DMS53 treated with DMSO at 0.1 percent for 48 hours (cell line): ENCODE measurements at regions not wholly inside any gene's neighbourhood (a gene's known extent, or its start where the extent isn't known, plus 50 kb on each side); places are given as distances from the start of the nearest gene placed in this dataset.

Experiments used
- DNase-seq: peaks from one replicate; lab custom pipeline; 2025; ENCODE audit not compliant: unreplicated experiment; lab: John Stamatoyannopoulos, UW

DNA sequence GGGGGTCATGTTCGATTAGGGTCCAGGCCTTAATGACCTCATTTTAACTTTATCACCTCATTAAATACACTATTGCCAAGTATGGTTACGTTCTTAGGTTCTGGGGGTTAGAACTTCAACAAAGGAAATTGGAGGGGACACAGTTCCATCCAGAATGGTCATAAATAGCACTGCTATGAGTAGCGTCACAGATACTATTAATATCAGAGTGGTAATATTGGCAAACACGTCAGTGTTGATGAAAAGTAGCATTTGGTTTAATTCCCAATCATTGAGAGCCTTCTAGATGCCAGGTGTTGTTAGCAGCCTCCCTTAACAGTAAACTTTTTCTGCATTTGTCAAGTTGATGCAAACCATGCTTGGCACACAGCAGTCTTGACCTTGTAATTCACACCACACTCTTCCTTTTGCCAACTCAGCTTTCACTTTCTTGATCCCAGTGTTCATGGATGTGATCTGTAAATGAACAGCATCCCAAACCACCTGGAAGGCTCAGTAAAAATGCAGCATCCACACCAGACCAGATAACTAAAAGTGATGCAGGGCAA lies 912.5 kb upstream of the TENM3 start:
- DNase-seq, result no peak

DNA sequence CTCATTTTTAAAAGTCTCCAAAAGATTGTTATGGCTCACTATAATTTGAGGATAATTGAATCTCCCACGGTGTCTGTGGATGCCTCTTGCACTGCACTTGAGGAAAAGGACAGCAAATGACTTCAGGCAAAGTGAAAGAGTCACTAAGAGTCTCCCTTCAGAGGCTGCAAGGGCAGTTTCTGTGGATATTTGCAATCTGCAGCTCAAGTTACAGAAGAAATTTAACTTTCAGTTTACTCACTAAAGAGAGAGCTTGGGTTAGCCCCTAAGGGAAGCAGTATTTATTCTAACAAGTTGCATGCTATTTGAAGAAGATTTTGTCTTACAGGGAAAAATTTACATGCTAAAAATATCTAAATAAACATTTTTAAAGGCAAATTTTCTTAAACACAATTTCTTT lies 912.0 kb upstream of the TENM3 start:
- DNase-seq, result no peak

DNA sequence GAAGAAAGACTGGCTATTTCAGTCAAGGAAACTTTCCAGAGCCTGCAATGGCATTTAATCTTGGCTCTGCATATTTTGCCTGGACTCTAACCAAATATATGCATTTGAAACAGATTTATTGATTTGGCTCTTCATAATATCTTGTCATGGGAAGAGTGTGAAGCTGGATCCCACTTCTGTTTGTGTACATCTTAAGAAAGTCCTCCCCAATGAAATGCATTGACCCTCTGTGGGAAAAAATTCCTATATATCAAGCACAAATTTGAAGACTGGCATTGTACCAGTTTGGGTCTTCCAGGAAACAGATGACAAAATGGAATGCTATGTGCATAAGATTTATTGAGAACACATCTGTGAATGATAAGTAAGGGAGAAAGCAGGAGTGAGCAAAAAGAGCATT lies 897.3 kb upstream of the TENM3 start:
- DNase-seq, result no peak

DNA sequence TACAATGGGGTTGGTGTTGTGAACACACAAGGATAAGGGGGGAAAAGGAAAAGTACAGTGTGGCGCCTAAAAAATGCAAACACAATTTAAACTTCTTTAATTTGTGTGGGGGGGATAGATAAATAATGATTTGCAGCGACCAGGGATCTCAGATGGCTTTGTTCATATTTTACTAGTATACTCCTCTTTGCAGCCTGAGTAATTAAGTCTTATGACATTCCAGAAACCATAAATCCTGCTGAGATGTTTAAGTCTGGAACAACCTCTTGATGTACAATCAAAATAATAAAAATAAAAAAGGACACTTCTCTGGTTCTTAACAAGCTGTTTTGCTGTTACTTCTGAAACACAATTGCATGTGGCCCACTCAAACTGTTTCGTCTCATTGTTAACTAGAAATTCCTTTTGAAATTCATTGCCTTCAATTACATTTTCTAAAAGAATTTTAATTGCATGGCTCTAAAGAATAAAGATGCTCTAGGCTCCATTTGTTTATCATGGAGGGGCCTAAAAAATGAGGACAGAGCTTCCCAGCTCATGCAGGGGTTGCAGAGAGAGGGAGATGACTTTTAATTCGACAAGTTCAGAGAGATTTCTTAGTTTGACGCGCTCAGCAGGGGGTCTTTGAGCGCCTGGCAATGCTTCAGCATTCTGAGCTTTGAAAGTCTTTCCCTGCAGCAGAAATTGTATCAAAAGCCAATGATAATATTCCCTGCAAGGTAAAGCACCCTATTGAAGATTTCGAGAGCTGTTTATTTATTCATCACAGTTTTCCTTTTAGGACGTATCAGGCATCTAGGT lies 892.4 kb upstream of the TENM3 start:
- no peak for DNase-seq

DNA sequence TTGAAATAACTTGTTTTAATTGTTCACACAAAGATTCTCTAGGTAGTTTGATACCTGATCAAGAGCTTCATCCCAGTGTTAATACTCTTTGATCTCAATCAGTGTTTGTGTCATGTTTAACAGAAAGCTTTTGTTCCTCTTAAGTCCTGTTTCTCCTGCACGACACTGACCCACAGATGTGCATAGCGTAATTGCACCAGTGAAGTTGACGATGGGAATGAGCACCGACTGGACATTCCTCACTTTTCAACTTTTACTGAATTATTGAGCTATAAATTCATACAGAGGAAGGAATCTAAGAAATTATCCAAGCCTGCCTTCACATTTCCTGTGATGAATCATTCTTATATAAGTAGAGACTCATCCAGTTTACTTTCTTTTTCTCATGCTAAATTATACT lies 878.7 kb upstream of the TENM3 start:
- DNase-seq, result no peak

DNA sequence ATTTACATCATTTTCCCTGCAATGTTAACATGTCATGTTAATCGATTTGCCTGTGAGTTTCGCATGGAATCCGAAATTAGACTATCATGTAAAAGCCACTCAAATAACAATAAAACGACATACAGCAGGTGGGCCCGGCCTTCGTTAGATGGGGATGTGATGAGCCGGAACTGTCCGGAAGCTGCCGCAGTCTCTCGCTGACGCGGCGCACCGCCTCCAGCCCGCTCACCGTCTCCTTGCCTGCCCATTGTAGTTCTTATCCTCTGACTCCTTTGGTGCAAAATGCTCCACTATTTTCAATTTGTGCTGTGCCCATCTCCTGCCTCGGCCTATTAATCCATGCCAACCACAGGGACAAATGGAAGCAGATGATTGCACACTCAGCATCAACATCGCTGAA lies 877.5 kb upstream of the TENM3 start:
- no peak for DNase-seq

DNA sequence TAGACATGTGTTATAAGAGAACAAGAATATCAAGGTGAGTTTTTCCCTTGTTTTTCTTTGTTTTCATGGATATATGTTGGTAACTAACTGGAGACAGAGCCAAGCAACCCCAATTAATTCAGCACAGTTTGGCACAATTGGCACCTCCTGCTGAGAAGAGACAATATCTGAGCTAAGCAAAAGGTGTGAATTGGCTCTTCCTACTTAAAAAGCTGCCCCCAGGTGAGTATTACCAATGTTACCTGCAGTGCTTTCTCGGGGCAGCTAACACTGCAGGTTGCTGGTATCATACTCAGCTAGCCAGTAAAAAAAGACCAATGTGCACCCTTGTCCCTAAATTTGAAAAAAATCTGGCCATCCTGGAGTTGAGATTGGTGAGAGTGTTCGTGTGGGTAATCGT lies 871.2 kb upstream of the TENM3 start:
- DNase-seq, result no peak

DNA sequence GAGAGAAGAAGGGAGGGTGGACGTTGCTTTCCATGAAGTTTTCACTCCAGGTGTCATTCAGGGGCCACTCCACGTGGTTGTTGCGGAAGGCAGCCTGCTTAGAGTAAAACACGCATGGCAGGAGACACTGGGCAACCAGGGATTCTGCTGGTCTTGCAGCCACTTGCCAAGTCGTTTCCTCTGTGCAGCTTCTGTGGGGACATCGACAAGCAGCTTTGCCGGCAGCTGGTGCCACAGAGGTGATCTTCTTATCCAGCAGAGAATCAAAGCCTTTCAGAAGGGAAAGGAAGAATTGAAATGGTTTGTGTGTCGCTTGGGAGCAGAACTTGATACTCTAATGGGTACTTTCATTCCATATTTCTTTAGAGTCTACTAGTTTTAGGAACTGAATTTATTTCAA lies 867.1 kb upstream of the TENM3 start:
- DNase-seq, result no peak

DNA sequence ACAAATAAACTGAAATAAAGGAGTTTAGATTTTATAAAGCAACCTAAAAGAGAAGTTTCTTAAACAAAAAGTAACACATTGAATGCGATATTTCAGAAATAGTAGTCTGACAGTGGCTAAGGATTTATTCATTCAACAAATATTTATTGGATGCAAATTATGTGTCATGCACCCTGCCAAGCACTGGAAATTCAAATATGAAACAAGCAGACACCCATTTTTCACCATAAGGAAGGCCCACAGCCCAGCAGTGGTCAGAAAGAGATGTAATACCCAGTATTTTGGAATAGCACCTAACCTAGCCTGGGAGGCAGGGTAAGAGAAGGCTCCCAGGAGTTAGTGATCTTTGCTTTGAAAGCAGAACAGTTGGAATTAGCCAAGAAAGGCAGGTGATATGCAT lies 855.1 kb upstream of the TENM3 start:
- DNase-seq, result no peak

DNA sequence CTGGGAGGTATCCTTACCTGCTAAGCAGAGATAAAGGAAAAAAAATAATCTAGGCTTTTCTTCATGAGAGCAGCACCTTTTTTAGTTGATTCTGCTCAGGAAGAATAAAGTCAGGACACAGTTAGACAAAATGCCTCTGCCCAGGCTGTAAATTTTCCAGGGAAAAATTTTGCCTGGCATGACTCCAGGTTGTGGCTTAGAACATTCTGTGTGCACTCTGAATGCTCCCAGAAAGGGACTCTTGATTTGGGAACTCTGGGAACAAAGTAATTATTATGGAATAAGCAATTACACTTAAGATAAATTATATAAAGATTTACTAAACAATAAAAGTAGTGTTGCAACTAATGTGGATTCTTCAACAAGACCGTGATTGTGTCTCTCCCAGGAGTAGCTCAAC lies 826.2 kb upstream of the TENM3 start:
- no peak for DNase-seq

DNA sequence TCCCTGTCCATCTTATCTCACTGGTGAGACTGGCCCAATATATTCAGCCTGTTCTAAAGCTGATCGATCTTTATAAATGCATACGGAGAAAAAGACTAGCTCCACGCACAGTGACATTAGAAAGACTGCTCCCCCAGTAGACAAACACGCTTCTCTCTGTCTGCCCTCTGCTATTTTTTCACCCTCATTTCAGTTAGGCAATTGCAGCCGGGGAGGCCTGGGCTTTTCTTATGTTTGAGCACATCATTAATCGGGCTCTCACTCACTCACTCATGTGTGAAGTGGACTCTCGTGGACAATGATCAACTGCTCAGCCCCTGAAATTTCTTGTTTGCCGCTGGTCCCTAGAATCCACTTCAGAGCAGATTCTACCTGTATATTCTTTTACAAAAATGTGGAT lies 824.7 kb upstream of the TENM3 start:
- peak; percentile 32 for DNase-seq

DNA sequence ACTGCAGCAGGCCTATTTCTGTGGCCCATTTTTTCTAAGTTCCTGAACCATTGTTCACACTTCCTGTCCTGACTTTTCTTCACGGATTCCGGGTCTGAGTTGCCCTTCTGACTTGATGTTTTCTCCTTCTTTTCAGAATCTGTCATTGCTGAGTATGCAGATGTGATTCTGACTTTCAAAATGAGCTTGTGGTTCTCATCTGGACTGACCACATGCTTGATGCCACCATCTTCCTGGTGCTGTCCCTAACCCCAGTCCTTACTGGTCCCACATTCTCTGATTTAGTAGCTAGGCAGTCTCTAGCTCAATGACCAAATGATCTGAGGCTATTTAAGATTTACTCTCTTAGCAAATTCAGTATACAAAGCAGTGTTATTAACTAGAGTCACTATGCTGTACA lies 822.3 kb upstream of the TENM3 start:
- no peak for DNase-seq

DNA sequence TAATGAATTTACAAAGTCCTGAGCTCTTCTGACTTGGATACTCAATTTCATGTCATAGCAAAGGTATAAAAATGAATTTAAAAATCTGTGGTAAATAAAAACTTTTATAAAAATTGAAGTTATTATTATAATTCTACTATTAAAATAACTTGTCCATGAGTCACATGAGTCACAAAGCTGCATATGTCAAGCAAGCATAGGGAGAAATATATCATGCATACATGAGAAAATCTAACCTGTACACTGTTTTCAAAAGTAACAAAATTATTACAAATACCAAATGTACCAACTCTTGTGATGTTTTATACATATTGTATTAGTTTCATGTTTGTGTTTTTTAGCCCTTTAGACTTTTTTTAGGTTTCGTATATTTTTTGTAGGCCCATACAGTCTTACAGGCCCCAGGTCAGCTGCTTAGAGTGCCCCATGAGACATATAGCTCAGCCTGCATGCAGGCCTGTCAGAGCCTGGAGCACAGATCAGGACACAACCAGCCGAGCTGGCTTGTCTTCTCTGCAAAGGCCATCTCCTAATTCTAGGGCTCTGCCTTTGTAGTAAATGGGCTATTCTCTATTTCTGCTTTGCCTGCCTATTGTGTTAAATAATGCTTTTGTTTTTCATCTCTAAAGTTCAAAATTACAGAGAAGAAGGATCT lies 818.7 kb upstream of the TENM3 start:
- no peak for DNase-seq

DNA sequence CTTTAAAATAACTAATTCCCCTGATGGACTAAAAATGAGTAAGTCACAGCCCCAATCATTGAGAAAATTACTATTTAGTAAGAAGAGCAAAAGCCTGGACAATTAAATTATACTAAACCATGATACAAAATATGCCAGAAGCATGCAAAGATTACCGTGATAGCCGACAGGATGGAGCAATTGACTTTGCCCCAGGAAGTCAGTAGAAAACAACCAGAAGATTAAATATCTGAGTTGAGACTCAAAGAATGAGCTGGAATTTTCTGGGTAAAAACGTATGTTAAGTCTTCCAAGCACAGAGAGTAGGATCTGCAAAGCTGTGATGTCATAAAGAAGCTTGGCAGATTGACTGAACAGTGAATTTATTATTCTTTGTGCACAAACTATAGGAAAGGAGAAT lies 816.1 kb upstream of the TENM3 start:
- DNase-seq, result no peak

DNA sequence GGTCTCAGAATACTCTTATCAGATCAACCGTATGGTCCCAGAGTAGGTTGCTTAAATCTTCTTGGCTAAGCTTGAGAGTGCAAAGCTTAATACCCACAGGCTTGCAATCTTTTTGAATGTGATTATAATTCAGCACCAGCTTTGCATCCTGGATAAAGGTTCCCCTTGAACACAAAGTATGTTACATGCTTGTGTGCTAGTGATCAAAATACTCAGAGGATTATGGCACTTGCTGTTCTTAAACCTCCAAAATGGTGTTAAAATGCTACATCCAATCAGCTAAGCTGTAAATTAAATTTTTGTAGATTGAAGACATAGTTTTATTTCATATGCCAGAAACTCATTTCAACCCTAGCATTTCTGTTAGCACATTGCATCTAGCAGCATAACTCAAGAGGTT lies 812.2 kb upstream of the TENM3 start:
- no peak for DNase-seq

DNA sequence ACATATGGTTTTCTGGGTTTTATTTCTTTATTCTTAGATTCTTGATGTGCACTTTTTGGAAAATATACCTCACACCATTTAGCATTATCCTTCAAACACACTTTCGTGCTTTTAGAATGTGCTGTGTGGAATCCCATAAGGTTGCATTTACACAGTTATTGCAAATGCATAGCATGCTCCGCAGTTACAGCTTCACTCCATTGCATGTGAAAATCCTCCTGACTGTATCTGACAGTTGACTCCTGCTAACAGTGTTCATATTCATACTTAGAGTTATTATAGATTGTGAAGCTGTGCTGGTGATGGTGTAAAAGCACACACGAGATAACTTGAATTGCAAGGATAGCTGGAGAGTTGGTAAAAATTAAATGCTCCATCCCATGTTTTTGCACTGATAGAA lies 811.5 kb upstream of the TENM3 start:
- no peak for DNase-seq

DNA sequence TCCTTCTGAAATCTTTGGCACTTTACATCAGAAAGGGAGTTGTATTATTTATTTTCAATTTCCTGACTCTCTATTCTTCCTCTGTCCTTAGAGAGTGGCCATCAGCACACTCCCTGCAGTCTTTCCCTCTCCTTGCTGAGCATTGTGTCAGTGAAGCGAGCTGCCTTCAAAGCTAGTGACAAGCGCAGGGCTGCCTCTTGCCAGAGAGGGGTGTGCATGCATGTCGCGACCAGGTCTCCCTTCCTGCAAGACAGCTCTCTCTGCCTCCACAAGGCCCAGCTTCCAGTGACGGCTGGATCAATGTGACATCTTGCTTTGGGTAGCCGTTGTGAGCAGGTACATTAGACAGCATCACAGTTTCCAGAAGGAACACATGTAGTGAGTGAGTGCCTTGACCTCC lies 810.9 kb upstream of the TENM3 start:
- no peak for DNase-seq

DNA sequence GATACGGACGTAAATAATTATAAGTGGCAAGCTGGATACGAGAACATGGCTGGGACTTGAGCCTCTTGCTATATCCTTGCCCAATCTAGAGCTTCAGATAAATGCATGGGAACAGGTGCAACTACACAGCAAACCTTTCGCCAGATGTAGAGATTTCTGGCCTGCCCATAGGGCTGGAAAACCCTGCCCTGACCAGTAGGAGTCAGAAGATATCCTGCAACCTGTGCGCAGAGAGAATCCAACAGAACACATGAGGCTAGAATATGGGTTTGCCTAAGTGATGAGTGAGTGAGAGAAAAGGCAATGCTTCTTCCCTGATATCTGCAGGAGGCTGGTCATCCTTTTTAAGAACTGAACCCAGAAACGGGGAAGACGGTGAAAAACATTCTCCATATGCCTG lies 805.3 kb upstream of the TENM3 start:
- no peak for DNase-seq

DNA sequence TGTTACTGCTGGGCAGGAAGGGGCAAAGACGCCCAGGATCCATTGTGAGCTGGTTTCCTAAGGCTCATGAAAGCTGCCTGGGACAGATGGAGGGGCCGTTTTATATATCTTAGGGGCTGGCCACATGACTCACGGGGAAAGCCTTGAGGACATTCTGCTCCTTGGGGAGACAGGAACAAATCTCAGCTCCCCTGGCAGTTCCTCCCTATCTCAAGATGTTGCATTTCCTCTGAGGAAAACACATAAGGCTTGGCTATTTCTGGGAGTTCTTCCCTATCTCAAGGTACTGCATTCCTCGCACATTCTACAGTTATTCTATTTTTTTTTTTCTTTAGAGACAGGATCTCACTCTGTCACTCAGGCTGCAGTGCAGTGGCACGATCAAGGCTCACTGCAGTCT lies 804.6 kb upstream of the TENM3 start:
- DNase-seq, result no peak

DNA sequence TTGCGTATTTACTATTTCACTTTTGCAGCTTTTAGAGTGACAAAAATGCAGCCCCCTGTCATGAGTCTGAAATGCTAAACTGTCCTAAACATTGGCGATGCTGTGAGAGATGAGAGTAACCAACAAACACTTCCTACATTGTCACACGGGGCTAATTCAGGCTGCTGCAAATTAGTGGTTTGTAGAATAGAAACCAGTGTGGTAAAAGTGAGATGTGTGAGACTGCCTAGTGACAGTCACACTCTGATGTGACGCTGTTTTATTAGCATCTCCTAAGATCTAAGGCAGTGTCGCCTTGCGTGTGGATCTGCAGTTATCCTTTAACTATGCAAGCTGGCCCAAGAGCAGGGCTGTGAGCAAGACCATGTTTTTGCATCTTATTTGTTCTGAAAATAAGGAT lies 800.2 kb upstream of the TENM3 start:
- no peak for DNase-seq

DNA sequence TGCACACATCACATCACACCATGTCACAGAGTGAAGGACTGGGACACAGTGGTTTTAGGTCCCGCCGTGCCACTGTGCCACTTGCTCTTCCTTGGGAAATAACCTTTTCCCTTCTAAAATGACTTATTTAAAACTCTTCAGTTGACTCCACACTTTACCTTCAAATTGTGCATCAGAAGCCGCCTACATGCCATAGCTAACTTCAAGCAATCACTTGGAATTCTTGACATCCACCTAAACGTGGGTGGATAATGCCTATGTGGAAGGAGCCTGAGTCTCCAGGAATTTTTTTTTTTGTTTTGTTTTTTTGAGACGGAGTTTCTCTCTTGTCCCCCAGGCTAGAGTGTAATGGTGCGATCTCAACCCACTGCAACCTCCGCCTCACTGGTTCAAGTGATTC lies 777.4 kb upstream of the TENM3 start:
- DNase-seq, result no peak

DNA sequence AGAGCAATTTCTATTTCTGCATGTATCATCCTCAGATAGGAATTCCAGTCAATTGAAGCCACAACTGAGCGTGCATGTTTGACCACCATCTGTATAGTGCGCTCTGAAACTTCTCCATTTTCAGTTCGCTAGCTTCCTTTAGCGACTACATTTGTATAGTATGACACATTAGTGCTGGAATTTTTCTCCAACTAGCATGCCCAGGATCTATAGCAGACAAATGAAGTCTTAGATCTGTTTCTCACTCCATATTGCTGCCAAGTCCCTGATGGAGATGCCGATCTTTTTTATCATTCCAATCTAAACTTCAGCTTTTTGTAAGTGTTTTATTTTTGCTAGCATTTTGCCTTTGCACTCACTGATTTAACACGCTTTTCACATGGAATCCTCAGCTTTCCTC lies 774.8 kb upstream of the TENM3 start:
- DNase-seq, result no peak

DNA sequence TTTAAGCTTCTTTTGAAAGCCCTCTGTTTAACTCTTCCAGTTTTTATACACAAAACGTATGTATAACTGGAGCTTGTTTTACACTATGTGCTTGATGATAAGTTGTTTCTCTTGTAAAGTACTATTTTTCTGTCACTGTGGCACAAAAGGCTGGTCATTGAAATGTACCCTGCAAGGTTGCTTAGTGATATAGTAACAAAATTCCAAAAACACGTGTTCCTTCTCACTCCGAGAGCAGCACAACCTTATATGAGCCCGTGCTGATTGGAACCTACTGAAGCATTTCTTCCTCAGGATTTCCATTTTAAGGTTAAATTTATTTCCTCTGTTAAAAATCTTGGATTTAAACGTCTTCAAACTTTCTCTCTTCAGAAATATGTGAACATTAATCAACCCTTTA lies 772.9 kb upstream of the TENM3 start:
- DNase-seq, result no peak
